Glomerular visceral epithelial cell (primary cell): ENCODE measurements at regions not wholly inside any gene's neighbourhood (a gene's known extent, or its start where the extent isn't known, plus 50 kb on each side); places are given as distances from the start of the nearest gene placed in this dataset.
"Not testable (repeated sequence)": the region's sequence is repeated elsewhere in the genome, so short reads cannot be mapped to it uniquely, and the experiment has no call there.

ENCODE experiments used
- DNase-seq: peaks from one replicate; pipeline ENCODE4 v3.0.0-alpha.2; 2016; ENCODE audit errors: extremely low spot score

- DNase-seq: no peak
Measured at GRCh38 chr10:25808372-25808771, 125.7 kb upstream of the MYO3A start.

- DNase-seq: no peak
Measured at GRCh38 chr10:25811052-25811685, 122.9 kb upstream of the MYO3A start.

- DNase-seq: no peak
Measured at GRCh38 chr10:25813511-25813910, 120.5 kb upstream of the MYO3A start.

- no peak for DNase-seq
Measured at GRCh38 chr10:25815236-25815635, 118.8 kb upstream of the MYO3A start.

GRCh38 chr10:25815999-25816768 is 117.8 kb upstream of the MYO3A start:
- no peak for DNase-seq

GRCh38 chr10:25817200-25817599 is 116.8 kb upstream of the MYO3A start:
- DNase-seq: no peak

GRCh38 chr10:25818751-25819150 is 115.3 kb upstream of the MYO3A start:
- DNase-seq: no peak

GRCh38 chr10:25820472-25820871 is 113.6 kb upstream of the MYO3A start:
- no peak for DNase-seq

- DNase-seq: no peak
Measured at GRCh38 chr10:25820874-25821273, 113.2 kb upstream of the MYO3A start.

- no peak for DNase-seq
Measured at GRCh38 chr10:25824050-25824449, 110.0 kb upstream of the MYO3A start.

- DNase-seq: no peak
Measured at GRCh38 chr10:25828475-25828874, 105.6 kb upstream of the MYO3A start.

GRCh38 chr10:25831080-25831479 is 102.9 kb upstream of the MYO3A start:
- no peak for DNase-seq

- DNase-seq: no peak
Measured at GRCh38 chr10:25839683-25840082, 94.3 kb upstream of the MYO3A start.

GRCh38 chr10:25840875-25841274 is 93.2 kb upstream of the MYO3A start:
- not testable (repeated sequence) for DNase-seq

GRCh38 chr10:25842146-25842545 is 91.9 kb upstream of the MYO3A start:
- no peak for DNase-seq

GRCh38 chr10:25843551-25844170 is 90.4 kb upstream of the MYO3A start:
- no peak for DNase-seq

GRCh38 chr10:25844716-25845115 is 89.3 kb upstream of the MYO3A start:
- DNase-seq: not testable (repeated sequence)

GRCh38 chr10:25849268-25849667 is 84.8 kb upstream of the MYO3A start:
- no peak for DNase-seq

- DNase-seq: no peak
Measured at GRCh38 chr10:25849988-25850387, 84.0 kb upstream of the MYO3A start.

GRCh38 chr10:25851548-25851947 is 82.5 kb upstream of the MYO3A start:
- no peak for DNase-seq

- DNase-seq: no peak
Measured at GRCh38 chr10:25852364-25852941, 81.6 kb upstream of the MYO3A start.

GRCh38 chr10:25858076-25858475 is 76.0 kb upstream of the MYO3A start:
- DNase-seq: no peak

GRCh38 chr10:25865267-25865666 is 68.8 kb upstream of the MYO3A start:
- no peak for DNase-seq
